Tibial artery (tissue), 4 donors: ENCODE measurements at regions not wholly inside any gene's neighbourhood (a gene's known extent, or its start where the extent isn't known, plus 50 kb on each side); places are given as distances from the start of the nearest gene placed in this dataset.

Experiments
- DNase-seq, 2 donors: peaks; one replicate each; pipeline ENCODE4 v3.0.0-alpha.2; 2019
- H3K27ac ChIP-seq, 2 donors: fragments of 200-600 bp; sonication (generic) in 1 of 2; 1 replicate in 1 of 2; 2 replicates in 1 of 2; pipeline ENCODE4 v1.5.1; 2018 to 2019; ENCODE audit warnings: mild to moderate bottlenecking in 1 of 2
- H3K27me3 ChIP-seq, 2 donors: fragments of 200-600 bp; sonication (generic) in 1 of 2; one replicate each; pipeline versions ENCODE4 v1.5.1 to v1.6.0; 2016 to 2019
- H3K36me3 ChIP-seq, 3 donors: fragments of 200-600 bp; sonication (generic) in 2 of 3; one replicate each; pipeline ENCODE4 v1.5.1; 2016 to 2019; ENCODE audit warnings: mild to moderate bottlenecking in 2 of 3
- H3K4me1 ChIP-seq, 4 donors: fragments of 200-600 bp; sonication (generic) in 2 of 4; 1 replicate in 3 of 4; 2 replicates in 1 of 4; pipeline ENCODE4 v1.5.1; 2016 to 2019
- H3K4me3 ChIP-seq, 2 donors: fragments of 200-600 bp; sonication (generic) in 1 of 2; 1 replicate in 1 of 2; 2 replicates in 1 of 2; pipeline ENCODE4 v1.5.1; 2018 to 2019; ENCODE audit warnings: mild to moderate bottlenecking in 2 of 2
- H3K9me3 ChIP-seq, 3 donors: fragments of 200-600 bp; sonication (generic) in 1 of 3; one replicate each; pipeline ENCODE4 v1.5.1; 2016 to 2019
- CTCF ChIP-seq, 2 experiments: fragments of 200-600 bp in 1 of 2; fragments of 450-650 bp in 1 of 2; IDR thresholded peaks; one replicate each; pipeline ENCODE4 v1.5.1; 2017 to 2019; ENCODE audit warnings: antibody characterized with exemption in 2 of 2, mild to moderate bottlenecking in 1 of 2, moderate library complexity in 1 of 2
- intact Hi-C: fragments of 100-400 bp; cut with DNase I; formaldehyde crosslinking; loops from one replicate; pipeline ENCODE4 v1.15.0; 2023; ENCODE audit warnings: low total_unique reads

- no peak overlapping the region for H3K4me3 ChIP-seq
- H3K36me3 ChIP-seq = no peaks in the 10 kb centered on the region
- H3K9me3 ChIP-seq = no peaks in the 10 kb centered on the region
- no peaks in the 10 kb centered on the region for H3K27me3 ChIP-seq
- H3K27ac ChIP-seq = no peak overlapping the region
- intact Hi-C loops = no loop called here
- H3K4me1 ChIP-seq = peaks cover 0 to 5% (median 0%) of the 10 kb centered on the region in 4 donors
- no peak for TF ChIP-seq CTCF (IDR thresholded peaks at IDR 0.05)
- no peak for DNase-seq
Measured at GRCh38 chr9:14380061-14380836, 66.3 kb upstream of the NFIB start.

- TF ChIP-seq CTCF (IDR thresholded peaks at IDR 0.05) = no peak
- DNase-seq = no peak
- Histone ChIP-seq H3K9me3 (no peaks in the 10 kb centered on the region), H3K27ac (no peak overlapping the region), H3K4me3 (no peak overlapping the region), H3K4me1 (peaks cover 0 to 5% (median 0%) of the 10 kb centered on the region in 4 donors), H3K36me3 (no peaks in the 10 kb centered on the region), H3K27me3 (no peaks in the 10 kb centered on the region)
- intact Hi-C loops = no loop called here
Measured at GRCh38 chr9:14379280-14379679, 65.3 kb upstream of the NFIB start.

- no peak for TF ChIP-seq CTCF (IDR thresholded peaks at IDR 0.05)
- DNase-seq = no peak
- H3K4me1 ChIP-seq = peaks cover 0 to 16% (median 5%) of the 10 kb centered on the region in 4 donors
- no peaks in the 10 kb centered on the region for H3K9me3 ChIP-seq
- no peaks in the 10 kb centered on the region for H3K27me3 ChIP-seq
- H3K27ac ChIP-seq = no peak overlapping the region
- H3K4me3 ChIP-seq = no peak overlapping the region
- H3K36me3 ChIP-seq = no peaks in the 10 kb centered on the region
- intact Hi-C loops = no loop called here
Measured at GRCh38 chr9:14373706-14374105, 59.8 kb upstream of the NFIB start.

GRCh38 chr9:14373336-14373666, 59.4 kb upstream of the NFIB start:
- Histone ChIP-seq H3K4me3 (no peak overlapping the region), H3K27ac (no peak overlapping the region), H3K9me3 (no peaks in the 10 kb centered on the region), H3K36me3 (no peaks in the 10 kb centered on the region), H3K27me3 (no peaks in the 10 kb centered on the region), H3K4me1 (peaks cover 0 to 16% (median 5%) of the 10 kb centered on the region in 4 donors)
- intact Hi-C loops = no loop called here
- no peak for DNase-seq
- no peak for TF ChIP-seq CTCF (IDR thresholded peaks at IDR 0.05)

- intact Hi-C loops = no loop called here
- no peak for DNase-seq
- no peak for TF ChIP-seq CTCF (IDR thresholded peaks at IDR 0.05)
Measured at GRCh38 chr9:14372437-14373335, 58.7 kb upstream of the NFIB start.

More at GRCh38 chr9:14372437-14373335, 58.7 kb upstream of the NFIB start:
- Histone ChIP-seq H3K27ac (no peak overlapping the region), H3K9me3 (no peaks in the 10 kb centered on the region), H3K27me3 (no peaks in the 10 kb centered on the region), H3K4me1 (peaks cover 0 to 16% (median 5%) of the 10 kb centered on the region in 4 donors), H3K36me3 (no peaks in the 10 kb centered on the region), H3K4me3 (no peak overlapping the region)
